Smooth muscle cell of the brain vasculature (primary cell): ENCODE measurements at regions not wholly inside any gene's neighbourhood (a gene's known extent, or its start where the extent isn't known, plus 50 kb on each side); places are given as distances from the start of the nearest gene placed in this dataset.
A peak's percentile ranks its signal among the peaks of the same experiment; 100 is the strongest.

ENCODE experiments used
- DNase-seq: peaks from one replicate; pipeline ENCODE4 v3.0.0-alpha.2; 2012; ENCODE audit warnings: low read depth, low spot score

DNA sequence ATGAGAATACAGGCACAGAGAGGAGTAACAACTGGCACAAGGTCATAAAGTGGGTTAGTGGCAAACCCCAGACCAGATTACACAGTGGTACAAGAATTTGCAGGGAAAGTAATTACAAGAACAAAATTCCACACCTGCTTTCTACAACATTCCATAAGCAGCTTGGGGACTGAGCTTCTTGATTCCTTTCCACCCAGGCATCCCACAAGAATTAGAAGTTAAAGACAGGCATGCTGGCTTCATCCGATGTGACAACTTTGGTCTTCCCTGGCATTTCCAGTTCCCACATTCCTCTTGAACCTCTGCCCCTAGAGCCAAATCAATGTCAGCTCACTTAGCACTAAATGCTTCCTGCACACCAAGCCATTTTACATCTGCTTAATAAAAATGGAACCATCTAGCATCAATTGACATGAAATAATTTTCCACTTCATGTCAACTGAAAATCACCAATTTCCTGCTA, 435.8 kb upstream of the PAPPA start:
- DNase-seq: no peak

DNA sequence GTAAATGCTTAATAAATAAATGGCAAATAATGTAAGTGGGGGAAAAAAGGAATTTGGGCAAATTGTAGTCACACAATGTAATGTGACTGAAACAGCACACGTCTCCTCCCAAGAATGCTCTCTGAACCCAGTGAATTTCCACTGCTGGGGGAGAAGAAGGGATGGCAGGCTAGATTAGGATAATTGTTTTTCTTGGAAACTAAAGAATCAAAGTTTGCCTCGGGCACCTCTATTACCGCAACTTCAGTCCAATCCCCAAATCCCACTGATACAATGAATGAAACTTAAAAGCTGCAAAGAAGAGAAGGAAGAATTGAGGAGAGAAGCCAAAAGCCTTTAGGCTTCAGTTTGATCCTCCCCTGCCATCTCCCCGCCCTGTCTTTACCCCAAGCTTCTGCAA, 423.2 kb upstream of the PAPPA start:
- DNase-seq: no peak

DNA sequence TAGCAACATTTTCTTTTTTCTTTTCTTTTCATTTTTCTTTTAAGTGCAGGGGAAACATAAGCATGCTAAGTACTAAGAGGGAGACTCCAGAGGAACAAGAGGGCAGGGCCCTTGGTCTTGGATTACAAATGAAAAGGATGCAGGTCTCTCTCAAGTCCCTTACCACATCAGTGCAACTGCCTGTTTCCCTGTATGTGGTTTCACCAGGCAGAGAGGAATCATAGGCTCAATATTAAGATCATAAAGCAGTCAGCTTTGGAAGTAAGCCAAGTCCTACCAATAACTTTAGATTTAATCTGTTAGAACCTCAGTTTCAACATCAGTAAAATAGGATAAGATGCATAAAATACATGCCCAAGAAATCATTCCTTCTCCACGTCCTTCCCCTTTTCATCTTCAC, 422.7 kb upstream of the PAPPA start:
- no peak for DNase-seq

DNA sequence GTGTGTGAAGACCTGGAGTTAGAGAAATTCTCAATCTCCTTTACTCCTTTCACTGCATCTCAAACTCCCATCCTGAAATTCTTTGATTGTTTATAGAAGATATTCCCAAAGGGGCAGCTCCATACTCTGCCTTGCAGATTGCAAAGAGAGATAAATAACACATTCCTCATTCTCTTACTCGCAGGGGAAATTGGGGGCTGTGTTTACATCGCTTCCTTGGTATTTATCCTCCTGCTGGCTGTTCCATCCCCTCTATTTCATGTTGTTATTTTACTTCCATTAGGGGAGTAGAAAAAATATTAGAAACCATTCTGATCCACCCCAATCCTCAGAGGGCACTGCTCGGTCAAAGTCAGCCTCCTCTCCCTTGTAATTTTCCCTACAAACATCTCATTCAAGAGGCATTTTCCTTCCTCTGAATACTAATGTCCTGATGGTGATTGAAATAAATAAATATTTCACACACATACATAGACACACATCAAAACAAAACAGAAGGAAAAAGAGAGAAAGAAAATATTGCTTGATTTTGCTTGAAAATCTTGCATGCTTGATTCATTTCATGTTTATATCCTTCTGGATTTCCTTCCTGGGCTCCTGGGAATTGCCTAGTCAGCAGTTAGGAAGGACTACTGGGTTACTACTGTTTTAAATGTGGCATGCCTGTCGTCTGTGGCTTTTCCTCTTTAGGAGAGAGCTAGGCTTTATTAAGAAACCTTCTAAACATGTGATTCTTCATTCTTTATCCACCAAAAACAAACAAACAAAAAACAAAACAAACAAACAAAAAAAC, 420.1 kb upstream of the PAPPA start:
- no peak for DNase-seq

DNA sequence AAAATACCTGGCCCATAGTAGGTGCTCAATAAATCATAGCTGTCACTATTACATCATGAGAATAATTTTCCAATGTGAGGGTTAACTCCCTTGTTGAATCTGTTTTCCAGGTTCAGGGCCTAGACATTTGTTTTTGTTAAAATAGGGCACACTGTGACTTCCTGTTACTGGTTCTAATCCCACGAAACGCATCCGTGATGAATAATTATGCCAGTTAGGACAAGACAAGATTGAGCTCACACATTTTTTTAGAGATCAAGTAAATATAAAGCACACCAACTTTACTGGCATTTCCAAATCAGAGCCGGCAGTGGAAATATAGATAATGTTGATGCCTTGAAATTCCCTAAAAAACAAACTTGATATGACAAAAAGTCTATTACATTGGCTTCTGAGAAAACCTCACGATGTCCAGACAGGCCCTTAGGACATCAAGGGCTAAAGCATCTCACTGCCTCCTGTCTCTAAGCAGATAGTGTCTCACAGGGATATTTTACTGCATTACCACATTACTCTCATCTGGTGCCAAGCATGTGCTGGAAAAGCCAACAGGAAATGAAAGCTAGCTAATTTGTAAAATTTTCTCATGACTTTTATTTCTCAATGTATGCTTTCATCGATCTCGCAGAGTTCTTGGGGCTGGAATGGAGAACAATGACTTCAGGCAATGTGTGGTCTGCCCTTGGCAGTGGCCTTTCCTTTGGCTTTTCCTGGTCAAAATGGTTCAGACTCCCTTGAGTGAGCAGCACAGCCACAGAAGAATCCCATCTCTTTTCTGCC, 414.3 kb upstream of the PAPPA start:
- DNase-seq: no peak

DNA sequence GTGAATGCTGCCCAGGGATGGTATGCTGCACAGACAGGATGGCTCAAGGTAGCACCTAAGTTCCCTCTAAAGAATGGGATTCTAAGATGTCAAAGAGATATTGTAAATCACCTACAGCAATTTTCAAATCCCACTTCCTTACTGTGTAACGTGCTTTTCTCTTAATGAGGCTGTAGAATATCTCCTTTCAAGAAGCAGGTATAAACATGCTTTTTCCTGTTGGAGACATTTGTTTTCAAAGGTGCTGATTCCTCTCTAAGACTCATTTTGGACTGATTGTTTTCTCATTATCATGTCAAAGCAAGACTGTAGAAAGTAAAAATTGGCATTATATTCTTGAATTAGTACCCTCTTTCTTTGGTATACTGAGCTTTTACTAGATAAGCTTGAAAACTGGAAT, 412.6 kb upstream of the PAPPA start:
- DNase-seq: no peak

DNA sequence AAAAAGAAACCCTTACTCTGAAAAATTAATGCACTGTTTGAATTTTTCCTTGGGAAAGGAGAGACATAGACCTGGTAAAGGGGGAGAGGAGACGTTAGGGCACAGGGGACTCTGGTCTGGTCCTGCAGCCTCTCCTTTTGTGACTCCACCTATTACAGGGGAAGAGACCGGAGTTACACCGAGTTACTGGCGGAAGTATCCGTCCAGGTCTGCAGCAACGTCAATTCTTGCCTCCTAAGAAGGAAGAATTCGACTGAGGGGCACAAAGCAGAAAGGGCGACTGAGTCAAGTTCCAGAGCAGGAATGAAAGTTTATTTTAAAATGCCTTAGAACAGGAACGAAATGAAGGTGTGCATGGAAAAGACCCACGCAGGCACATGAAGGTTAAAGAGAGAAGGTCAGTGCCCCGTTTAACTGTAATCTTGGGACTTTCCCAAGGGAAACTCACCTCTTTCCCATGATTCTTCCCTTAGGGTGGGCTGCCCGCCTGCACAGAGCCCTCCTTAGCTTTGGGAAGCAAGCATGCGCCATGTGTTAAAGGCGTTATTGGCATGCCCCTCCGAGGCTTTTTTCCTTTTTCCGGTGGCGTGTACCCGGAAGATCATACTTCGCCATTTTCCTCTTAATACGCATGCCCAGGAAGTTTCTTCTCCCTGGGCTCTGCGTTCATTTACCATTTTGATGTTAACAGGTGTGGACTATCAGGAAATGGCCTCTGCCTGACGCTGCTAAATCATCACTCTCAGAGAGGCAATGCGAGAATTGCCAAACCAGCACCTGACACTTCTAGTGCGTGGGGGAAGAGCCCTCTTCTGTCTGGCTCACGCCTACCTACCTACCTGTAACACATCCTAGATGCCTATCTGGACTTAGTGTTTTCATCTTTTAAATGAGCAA, 409.6 kb upstream of the PAPPA start:
- no peak for DNase-seq

DNA sequence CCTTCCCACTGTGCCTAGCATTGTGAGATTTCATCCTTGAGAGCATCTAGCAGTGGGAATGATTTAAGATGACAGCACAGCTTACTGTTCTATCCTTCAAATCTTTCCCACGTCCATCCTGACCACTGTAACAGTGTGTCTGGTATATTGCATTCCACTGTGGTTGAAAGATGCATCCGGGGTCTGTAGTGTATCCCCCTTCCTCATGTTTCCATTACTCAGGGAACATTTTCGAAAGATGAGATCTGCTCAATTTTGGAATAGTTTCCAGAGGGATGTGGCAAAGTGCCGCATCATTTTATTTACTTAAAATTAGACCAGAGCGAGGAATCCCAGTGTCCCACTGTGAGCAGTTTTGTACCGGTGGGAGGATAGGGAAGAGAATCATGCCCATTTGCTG, 407.1 kb upstream of the PAPPA start:
- DNase-seq: peak; percentile 54

DNA sequence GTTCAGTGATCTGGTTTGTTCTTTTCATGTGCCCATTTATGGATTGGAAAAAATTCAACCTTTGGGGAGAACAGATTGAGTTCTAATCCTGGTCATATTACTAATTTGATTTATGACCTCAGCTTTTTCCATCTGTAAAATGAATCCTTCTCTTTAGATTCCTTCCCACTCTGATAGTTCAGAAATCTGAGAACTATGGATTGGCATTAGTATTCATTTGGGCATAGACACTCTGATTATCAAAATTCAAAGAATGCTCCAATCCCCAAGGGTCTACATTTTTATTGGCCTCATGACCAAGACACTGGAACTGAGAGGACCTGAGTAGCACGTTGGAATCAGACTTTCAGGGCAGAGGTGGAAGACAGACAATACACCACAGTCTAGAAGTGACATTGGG, 405.9 kb upstream of the PAPPA start:
- no peak for DNase-seq

DNA sequence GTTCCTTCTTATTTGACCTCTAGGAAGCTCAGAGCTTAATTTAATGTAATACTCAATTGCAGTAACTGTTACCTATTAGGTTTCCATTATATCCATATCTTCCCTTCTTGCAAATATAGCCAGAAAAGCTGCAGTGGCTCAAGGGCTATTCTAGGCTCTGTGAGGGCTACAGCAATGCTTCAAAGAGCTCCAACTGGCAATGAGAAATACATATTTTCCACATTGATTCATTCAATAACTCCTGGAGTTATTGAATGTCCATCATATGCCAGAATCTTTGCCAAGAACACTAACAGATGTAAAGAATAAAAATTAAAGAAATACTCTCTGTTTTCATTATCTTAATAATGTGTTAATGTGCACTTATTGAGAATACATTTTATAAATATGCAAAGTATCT, 396.9 kb upstream of the PAPPA start:
- no peak for DNase-seq

DNA sequence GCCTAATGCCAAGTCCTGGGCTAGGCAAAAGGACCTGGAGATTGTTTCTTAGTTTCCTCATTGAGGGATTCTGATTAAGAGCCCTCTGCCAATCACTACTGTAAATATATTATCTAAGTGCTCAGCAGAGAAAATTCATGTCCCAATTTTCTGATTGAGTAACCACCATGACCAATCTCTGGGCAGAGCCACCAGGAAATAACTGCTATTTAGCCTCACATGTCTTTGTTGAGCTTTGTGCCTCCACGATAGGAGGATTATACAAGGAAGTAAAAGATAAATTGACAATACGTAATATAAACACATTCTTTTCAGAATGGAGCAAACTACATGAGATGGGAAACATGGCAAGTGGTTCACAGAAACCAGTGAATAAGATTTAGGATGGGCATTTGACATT, 396.1 kb upstream of the PAPPA start:
- DNase-seq: no peak

DNA sequence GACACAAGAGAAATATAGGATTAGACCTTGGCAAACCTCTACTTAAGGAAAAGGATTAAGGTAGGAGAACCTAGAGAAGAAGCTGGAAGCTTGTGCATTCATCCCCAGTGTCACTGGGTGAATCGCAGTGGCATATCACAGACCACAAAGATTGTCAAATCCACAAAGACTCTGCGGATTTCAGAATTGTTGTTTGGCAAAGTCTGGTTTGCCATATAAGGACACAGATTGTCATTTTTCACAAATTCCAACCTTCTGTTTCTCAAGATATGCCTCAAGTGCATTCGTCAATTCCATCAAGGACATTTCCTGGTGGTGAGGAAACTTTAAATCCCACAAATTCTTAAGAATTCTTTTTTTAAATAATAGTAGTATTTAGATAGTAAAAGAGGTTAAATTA, 395.1 kb upstream of the PAPPA start:
- no peak for DNase-seq

DNA sequence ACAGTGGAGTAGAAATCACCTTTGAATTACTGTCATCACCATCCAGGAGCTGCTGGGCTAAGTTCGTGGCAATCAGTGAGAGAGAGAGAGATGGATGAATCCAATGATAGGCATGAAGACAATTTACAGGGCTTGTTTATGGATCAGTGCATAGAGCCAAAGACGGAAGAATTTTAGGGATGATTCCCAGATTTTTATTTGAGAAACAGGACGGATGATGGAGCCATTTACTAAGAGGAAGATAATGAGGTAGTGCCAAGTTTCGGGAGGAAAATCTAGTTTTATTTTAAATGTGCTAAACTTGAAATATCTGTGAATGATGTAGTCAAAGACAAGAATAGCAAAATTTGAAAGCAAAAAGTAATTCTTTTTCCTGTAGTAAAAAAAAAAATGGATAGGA, 394.2 kb upstream of the PAPPA start:
- DNase-seq: no peak

DNA sequence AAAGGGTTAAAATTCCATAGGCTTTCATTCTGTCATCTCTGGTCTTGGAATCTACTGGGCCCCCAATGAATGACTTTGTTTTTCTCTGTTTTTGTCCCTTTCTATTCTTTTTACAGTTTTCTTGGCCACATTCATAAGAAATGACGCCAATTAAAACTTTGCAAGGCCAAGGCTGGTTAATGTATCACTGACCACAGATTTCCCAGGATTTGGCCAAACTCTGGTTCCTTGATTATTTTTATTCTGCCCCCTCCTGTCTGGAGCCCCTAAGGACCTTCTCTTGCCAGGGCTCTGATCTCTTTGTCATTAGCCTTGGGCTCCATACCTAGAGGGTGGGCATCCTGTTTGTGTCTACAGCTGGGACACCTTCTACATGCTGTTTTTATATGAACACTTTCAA, 388.9 kb upstream of the PAPPA start:
- DNase-seq: no peak

DNA sequence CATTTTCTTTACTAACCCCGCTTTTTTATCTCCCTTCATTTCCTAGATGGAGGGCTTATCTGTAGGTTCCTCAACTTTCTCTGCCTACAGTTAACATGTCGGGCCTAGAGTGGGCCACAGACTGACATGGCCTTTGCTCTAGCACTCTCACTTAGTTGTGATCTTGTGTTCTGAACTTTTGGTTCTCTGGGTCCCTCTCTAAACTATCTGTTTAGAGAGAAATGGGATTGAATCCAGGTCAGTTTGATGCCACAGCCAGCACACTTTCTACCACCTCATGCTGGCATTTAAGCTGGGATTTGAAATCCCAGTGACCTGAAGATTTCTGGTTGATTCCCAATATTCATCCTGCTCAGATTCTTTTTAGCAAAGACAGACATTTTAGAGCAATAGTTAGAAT, 388.5 kb upstream of the PAPPA start:
- DNase-seq: no peak

DNA sequence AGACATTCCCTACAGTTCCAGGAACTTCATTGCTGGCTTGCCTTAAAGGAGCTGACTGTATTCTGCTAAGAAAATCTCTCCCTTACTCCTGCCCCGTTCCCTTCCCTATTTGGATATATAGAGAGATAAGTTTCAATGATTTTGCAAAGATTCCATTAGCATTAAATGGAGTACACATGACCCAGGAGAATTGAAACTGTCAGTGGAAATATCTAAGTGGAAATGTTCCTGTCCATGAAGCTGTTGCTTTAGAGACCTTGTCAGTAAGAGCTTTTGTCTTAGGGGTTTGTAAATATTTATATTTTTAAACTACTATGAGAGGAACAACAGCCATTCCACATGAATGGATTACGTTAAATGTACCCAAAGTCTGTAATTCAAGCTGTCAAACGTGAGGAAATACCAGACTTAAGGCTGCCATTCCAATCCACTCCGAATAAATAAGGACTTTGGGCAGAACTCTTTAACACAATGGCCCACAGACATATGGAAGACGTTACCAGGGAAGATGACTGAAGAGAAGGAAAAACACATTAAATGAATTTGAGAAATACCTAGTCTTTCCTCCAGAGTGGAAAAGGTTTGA, 387.1 kb upstream of the PAPPA start:
- no peak for DNase-seq

DNA sequence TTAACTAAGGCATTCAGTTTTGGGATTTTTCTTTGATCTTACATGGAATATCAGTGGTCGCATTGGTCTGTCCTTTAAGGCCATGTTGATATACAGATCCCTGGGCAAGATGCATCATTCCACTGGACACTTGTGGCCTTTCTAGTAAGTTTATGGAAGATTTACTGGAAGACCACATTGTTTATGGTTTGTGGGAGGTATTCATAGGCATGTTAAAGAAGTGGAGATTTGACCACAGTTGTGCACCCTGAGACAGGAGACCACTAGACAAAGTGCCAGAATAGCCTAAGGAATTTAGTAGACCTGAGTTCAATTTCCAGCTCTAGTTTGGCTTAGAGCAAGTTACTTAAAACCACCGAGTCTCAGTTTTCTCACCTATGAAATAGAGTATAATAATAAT, 383.1 kb upstream of the PAPPA start:
- DNase-seq: no peak

DNA sequence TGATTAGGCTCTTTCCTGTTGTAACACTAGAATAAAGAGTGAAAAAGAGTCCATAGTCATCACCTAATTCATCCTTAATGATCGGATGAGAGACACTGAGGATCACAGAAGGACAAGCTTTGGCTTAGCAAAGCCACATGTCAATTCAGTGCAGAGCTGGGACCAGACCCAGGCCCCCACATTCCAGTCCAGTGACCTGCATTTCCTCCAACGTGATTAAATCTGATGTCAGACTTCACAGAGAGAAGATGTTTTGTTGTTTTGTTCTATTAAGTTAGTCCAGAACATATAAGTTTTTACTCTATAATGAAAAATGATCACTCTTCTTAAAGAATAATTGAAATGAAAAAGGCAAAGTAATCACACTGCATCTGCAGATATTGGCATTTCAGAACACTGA, 377.9 kb upstream of the PAPPA start:
- no peak for DNase-seq

DNA sequence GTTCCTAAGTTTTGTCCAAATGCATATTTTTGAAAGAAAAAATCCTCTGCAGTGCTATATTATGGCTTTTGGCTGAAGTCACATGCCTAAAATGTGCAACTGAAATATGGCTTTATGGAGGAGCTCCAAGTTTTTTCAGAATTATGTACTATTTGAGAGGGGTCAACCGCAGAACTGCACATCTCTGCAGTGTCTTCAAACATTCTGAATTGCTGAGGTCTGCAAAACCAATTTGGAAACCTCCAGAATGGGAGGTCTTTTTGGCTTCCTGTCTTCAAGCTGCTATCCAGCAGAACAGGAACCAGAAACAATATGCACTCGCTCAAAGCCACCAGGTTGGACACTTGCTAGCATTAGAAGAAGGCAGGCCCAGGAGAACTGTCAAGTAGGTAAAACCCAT, 376.0 kb upstream of the PAPPA start:
- DNase-seq: no peak

DNA sequence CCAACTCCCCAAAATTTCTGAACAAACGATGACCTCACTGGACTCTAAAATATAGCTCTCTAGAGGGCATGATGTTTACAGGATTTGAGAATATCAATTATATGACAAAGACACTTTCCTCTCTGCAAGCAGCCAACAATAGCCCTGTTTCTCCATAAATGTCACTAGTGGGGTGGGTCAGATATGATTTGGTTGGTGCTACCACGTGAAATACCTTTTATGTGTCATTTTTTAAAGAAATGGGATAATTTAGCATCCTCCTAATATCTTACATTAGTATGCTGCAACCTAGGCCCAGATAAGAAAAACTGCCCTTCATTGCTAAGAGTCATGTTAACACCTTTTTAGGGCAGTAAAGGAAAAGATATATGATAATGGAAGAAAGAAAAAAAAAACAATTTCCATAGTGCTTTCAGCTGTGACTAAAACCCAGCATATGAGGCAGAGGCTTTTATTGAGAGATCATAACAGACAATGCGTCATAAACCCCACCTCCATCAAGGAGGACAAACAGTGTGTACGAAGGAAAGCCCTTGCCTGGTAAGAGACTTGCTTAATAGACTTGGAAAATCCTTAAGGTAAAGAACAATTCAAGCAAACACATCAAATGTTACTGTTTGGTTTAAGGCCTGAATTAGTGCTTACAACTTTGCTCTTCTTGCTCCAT, 372.4 kb upstream of the PAPPA start:
- no peak for DNase-seq

DNA sequence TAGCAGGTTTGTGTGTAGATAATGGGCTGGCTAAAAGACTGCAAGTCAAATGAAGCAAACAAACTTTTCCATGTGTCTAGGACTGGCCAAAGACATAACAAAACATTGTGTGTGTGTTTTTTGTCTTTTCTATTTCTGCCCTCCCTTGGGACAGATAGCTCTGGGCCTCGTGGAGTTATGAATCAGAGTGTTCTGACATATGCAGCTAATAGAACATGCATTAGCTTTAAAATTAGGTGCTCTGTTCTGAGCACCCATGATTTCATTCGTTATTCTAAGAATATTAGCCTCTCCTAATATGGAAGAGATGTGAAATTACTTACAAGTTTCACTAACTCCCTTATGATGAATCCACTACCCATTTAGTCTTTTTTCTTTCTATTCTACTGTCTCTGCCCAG, 367.3 kb upstream of the PAPPA start:
- peak; percentile 20 for DNase-seq
